IMR-90 (cell line): ENCODE measurements at regions not wholly inside any gene's neighbourhood (a gene's known extent, or its start where the extent isn't known, plus 50 kb on each side); places are given as distances from the start of the nearest gene placed in this dataset.
A peak's percentile ranks its signal among the peaks of the same experiment; 100 is the strongest.

Experiments
- ATAC-seq: fragments of 200-7000 bp; cut with Tn5 transposase; 2 replicates; pipeline ENCODE4 v1.9.1; 2020; ENCODE audit warnings: low read depth, mild to moderate bottlenecking, moderate library complexity
- BruUV-seq: library from RNA; stranded (reverse); fragments of 400-500 nt; replicated peaks from 2 replicates; lab custom pipeline; 2021; lab: Mats Ljungman, UMichigan
- CTCF ChIA-PET: fragments of 300-600 bp; formaldehyde crosslinking; extraction: SDS; loops from one replicate; lab custom pipeline; 2021; ENCODE audit warnings: antibody characterized with exemption; lab: Yijun Ruan, JAX
- POLR2A ChIA-PET: fragments of 300-600 bp; sonication (Branson Sonifier 250); formaldehyde crosslinking; loops from one replicate; lab custom pipeline; 2022; ENCODE audit warnings: antibody characterized with exemption; ENCODE audit not compliant: unreplicated experiment; lab: Charles Lee
- DNase-seq: peaks from one replicate; pipeline ENCODE4 v3.0.0; 2013
- H2AFZ ChIP-seq: replicated peaks from 2 replicates; pipeline ENCODE3; 2013; ENCODE audit warnings: low read length, mild to moderate bottlenecking; ENCODE audit not compliant: poor library complexity
- H2AK5ac ChIP-seq: 2 replicates; pipeline ENCODE4 v1.6.1; 2013; ENCODE audit warnings: low read depth, low read length, inconsistent platforms
- H2AK9ac ChIP-seq: replicated peaks from 2 replicates; pipeline ENCODE3; 2013; ENCODE audit warnings: mild to moderate bottlenecking, low read depth, low read length, moderate library complexity; ENCODE audit not compliant: poor library complexity
- H2BK120ac ChIP-seq: 2 replicates; pipeline ENCODE4 v1.6.1; 2013; ENCODE audit warnings: low read depth, low read length, inconsistent platforms
- H2BK15ac ChIP-seq: 3 replicates; pipeline ENCODE4 v1.6.1; 2013; ENCODE audit warnings: low read depth, low read length, inconsistent platforms
- H2BK20ac ChIP-seq: 2 replicates; pipeline ENCODE4 v1.6.1; 2013; ENCODE audit warnings: low read depth, mild to moderate bottlenecking, inconsistent platforms, low read length, moderate library complexity
- H2BK5ac ChIP-seq: 2 replicates; pipeline ENCODE4 v1.6.1; 2013; ENCODE audit warnings: mild to moderate bottlenecking, low read depth, low read length, inconsistent platforms; ENCODE audit not compliant: poor library complexity, severe bottlenecking
- H3K14ac ChIP-seq: replicated peaks from 2 replicates; pipeline ENCODE4 v1.6.1; 2013; ENCODE audit warnings: low read depth, low read length, inconsistent platforms
- H3K18ac ChIP-seq: 2 replicates; pipeline ENCODE4 v1.6.1; 2013; ENCODE audit warnings: low read depth, low read length, control low read depth
- H3K23ac ChIP-seq: 2 replicates; pipeline ENCODE4 v1.6.1; 2013; ENCODE audit warnings: low read depth, low read length, inconsistent platforms
- H3K27ac ChIP-seq: 2 replicates; pipeline ENCODE4 v1.5.1; 2013; ENCODE audit warnings: mild to moderate bottlenecking, control low read depth, low read length; ENCODE audit not compliant: insufficient read depth
- H3K27me3 ChIP-seq: 2 replicates; pipeline ENCODE4 v1.6.1; 2013; ENCODE audit warnings: low read length; ENCODE audit not compliant: control insufficient read depth, insufficient read depth
- H3K36me3 ChIP-seq: 2 replicates; pipeline ENCODE4 v1.6.1; 2013; ENCODE audit warnings: low read length, mixed read lengths; ENCODE audit not compliant: control insufficient read depth, insufficient read depth
- H3K4ac ChIP-seq: 2 replicates; pipeline ENCODE4 v1.6.1; 2013; ENCODE audit warnings: low read depth, low read length, inconsistent platforms
- H3K4me1 ChIP-seq: 2 replicates; pipeline ENCODE4 v1.6.1; 2013; ENCODE audit warnings: low read length, mixed read lengths; ENCODE audit not compliant: control insufficient read depth, insufficient read depth
- H3K4me2 ChIP-seq: 2 replicates; pipeline ENCODE4 v1.6.1; 2013; ENCODE audit warnings: low read depth, mild to moderate bottlenecking, control low read depth, low read length, moderate library complexity
- H3K4me3 ChIP-seq: 2 replicates; pipeline ENCODE4 v1.5.1; 2013; ENCODE audit warnings: low read depth, mild to moderate bottlenecking, control low read depth, low read length, moderate library complexity; ENCODE audit not compliant: insufficient read depth
- H3K56ac ChIP-seq: 2 replicates; pipeline ENCODE4 v1.6.1; 2013; ENCODE audit warnings: low read length, inconsistent platforms; ENCODE audit not compliant: insufficient read depth; ENCODE audit errors: extremely low read depth
- H3K79me1 ChIP-seq, 2 experiments: 2 replicates each; pipeline ENCODE4 v1.6.1; 2013; ENCODE audit warnings: low read length in 2 of 2, inconsistent platforms in 1 of 2, low read depth in 1 of 2
- H3K9ac ChIP-seq: 2 replicates; pipeline ENCODE4 v1.6.1; 2013; ENCODE audit warnings: low read depth, low read length, control low read depth
- H3K9me1 ChIP-seq: 2 replicates; pipeline ENCODE4 v1.6.1; 2013; ENCODE audit warnings: low read length, inconsistent platforms; ENCODE audit not compliant: insufficient read depth
- H3K9me3 ChIP-seq: 2 replicates; pipeline ENCODE4 v1.6.1; 2013; ENCODE audit warnings: low read length; ENCODE audit not compliant: control insufficient read depth, insufficient read depth
- H4K20me1 ChIP-seq: 2 replicates; pipeline ENCODE4 v1.6.1; 2013; ENCODE audit warnings: low read length, inconsistent platforms; ENCODE audit not compliant: insufficient read depth
- H4K5ac ChIP-seq: 2 replicates; pipeline ENCODE4 v1.6.1; 2013; ENCODE audit warnings: mild to moderate bottlenecking, low read depth, low read length, control low read depth
- H4K8ac ChIP-seq, 2 experiments: 2 replicates each; pipeline ENCODE4 v1.6.1; 2013; ENCODE audit warnings: low read depth in 2 of 2, low read length in 2 of 2, control low read depth in 1 of 2, inconsistent platforms in 1 of 2
- H4K91ac ChIP-seq: 2 replicates; pipeline ENCODE4 v1.6.1; 2013; ENCODE audit warnings: low read depth, low read length, inconsistent platforms; ENCODE audit not compliant: insufficient read depth
- NFE2L2 ChIP-seq: fragments of 150-350 bp; IDR thresholded peaks from 2 replicates; pipeline ENCODE4 v1.6.1; 2016; ENCODE audit warnings: low read depth, mild to moderate bottlenecking, low read length
- POLR2A ChIP-seq: IDR thresholded peaks from 2 replicates; pipeline ENCODE4 v1.6.1; 2012; ENCODE audit warnings: mild to moderate bottlenecking, low read depth, low read length
- RAD21 ChIP-seq: IDR thresholded peaks from 2 replicates; pipeline ENCODE4 v1.6.1; 2012; ENCODE audit warnings: low read length, improper control_type of control experiment
- SMC3 ChIP-seq: fragments of 150-350 bp; IDR thresholded peaks from 2 replicates; pipeline ENCODE4 v1.6.1; 2016; ENCODE audit warnings: low read depth, mild to moderate bottlenecking, antibody characterized with exemption, low read length, moderate library complexity
- WGBS, 2 experiments: methylation state at CpG; one replicate each; pipeline versions ENCODE4 v1.1.5 to v1.1.7; 2013; ENCODE audit warnings: missing lambda C conversion rate in 2 of 2; ENCODE audit not compliant: insufficient read length in 1 of 2; ENCODE audit errors: extremely low coverage in 2 of 2; 5-methylcytosine and 5-hydroxymethylcytosine counted together
- dilution Hi-C: fragments of 300-500 bp; cut with HindIII; formaldehyde crosslinking; loops from one replicate; pipeline ENCODE4 v1.14.3; 2018; ENCODE audit warnings: low sequenced_read_pairs; ENCODE audit not compliant: unreplicated experiment
- in situ Hi-C: fragments of 300-500 bp; cut with MboI; formaldehyde crosslinking; loops from 3 replicates; pipeline ENCODE4 v1.14.3; 2019; ENCODE audit warnings: low sequenced_read_pairs, inconsistent platforms, mixed read lengths
- intact Hi-C: fragments of 100-400 bp; cut with micrococcal nuclease; formaldehyde crosslinking; loops from 2 replicates; pipeline ENCODE4 v1.10.0; 2022
- TF ChIP-seq, protein P1 (sequence below): conservative IDR thresholded peaks from 2 replicates; pipeline ENCODE4 v1.5.1; 2012; ENCODE audit warnings: mild to moderate bottlenecking, low read depth, low read length, improper control_type of control experiment
- TF ChIP-seq, protein P2 (sequence below): fragments of 150-350 bp; IDR thresholded peaks from 2 replicates; pipeline ENCODE4 v1.6.1; 2016; ENCODE audit warnings: low read depth, mild to moderate bottlenecking, low read length, moderate library complexity, borderline replicate concordance

GRCh38 chr18:67217551-67218166 lies 298.9 kb downstream of the DSEL start:
- no peak overlapping the region for H4K5ac ChIP-seq
- H3K4ac ChIP-seq, result no peak overlapping the region
- H4K91ac ChIP-seq, result no peak overlapping the region
- no peaks in the 10 kb centered on the region for H3K79me1 ChIP-seq
- ChIA-PET CTCF (interaction anchor here (0.6 kb wide), 1 partner anchor 479 kb away, joined by 3 read pairs; no protein-coding TSS in a partner anchor), POLR2A (no interaction called here)
- no peak overlapping the region for H2BK20ac ChIP-seq
- no peaks in the 10 kb centered on the region for H3K36me3 ChIP-seq
- H2BK120ac ChIP-seq, result peak overlapping the region; percentile 33; the same call in 1 of the 2 replicates
- no CpG with 5 or more reads among the region's 7 CpGs for WGBS, 2 experiments
- no peak overlapping the region for H3K23ac ChIP-seq
- no peak overlapping the region for H2BK5ac ChIP-seq
- no peak overlapping the region for H2AK9ac ChIP-seq
- H3K9me1 ChIP-seq, result no peaks in the 10 kb centered on the region
- in situ Hi-C loops, result loop anchor here (5.0 kb wide), 2 partner anchors 295 to 1445 kb away; no protein-coding TSS in a partner anchor
- H3K27me3 ChIP-seq, result no peaks in the 10 kb centered on the region
- H2BK15ac ChIP-seq, result no peak overlapping the region
- H2AK5ac ChIP-seq, result no peak overlapping the region
- no peak overlapping the region for H4K8ac ChIP-seq
- H3K4me3 ChIP-seq, result no peak overlapping the region
- no peak overlapping the region for H3K18ac ChIP-seq
- DNase-seq (peak; percentile 78), ATAC-seq (peak; percentile 95)
- H3K56ac ChIP-seq, result no peak overlapping the region
- H3K4me2 ChIP-seq, result no peak overlapping the region
- 0 out of 2 replicates have a peak, but pooled peaks cover 1% of the 10 kb centered on the region for H3K9me3 ChIP-seq
- H4K20me1 ChIP-seq, result no peaks in the 10 kb centered on the region
- H3K14ac ChIP-seq, result no peak overlapping the region
- dilution Hi-C loops, result no loop called here
- no peaks in the 10 kb centered on the region for H3K4me1 ChIP-seq
- TF ChIP-seq NFE2L2 (no peak), RAD21 (peak; percentile 94), SMC3 (peak; percentile 98), POLR2A (0 out of 2 replicates have a peak, but pooled peaks have one; percentile 32)
- TF ChIP-seq, protein P1, sequence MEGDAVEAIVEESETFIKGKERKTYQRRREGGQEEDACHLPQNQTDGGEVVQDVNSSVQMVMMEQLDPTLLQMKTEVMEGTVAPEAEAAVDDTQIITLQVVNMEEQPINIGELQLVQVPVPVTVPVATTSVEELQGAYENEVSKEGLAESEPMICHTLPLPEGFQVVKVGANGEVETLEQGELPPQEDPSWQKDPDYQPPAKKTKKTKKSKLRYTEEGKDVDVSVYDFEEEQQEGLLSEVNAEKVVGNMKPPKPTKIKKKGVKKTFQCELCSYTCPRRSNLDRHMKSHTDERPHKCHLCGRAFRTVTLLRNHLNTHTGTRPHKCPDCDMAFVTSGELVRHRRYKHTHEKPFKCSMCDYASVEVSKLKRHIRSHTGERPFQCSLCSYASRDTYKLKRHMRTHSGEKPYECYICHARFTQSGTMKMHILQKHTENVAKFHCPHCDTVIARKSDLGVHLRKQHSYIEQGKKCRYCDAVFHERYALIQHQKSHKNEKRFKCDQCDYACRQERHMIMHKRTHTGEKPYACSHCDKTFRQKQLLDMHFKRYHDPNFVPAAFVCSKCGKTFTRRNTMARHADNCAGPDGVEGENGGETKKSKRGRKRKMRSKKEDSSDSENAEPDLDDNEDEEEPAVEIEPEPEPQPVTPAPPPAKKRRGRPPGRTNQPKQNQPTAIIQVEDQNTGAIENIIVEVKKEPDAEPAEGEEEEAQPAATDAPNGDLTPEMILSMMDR, result peak; percentile 86
- TF ChIP-seq, protein P2, sequence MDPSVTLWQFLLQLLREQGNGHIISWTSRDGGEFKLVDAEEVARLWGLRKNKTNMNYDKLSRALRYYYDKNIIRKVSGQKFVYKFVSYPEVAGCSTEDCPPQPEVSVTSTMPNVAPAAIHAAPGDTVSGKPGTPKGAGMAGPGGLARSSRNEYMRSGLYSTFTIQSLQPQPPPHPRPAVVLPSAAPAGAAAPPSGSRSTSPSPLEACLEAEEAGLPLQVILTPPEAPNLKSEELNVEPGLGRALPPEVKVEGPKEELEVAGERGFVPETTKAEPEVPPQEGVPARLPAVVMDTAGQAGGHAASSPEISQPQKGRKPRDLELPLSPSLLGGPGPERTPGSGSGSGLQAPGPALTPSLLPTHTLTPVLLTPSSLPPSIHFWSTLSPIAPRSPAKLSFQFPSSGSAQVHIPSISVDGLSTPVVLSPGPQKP, result no peak
- no peak overlapping the region for H3K9ac ChIP-seq
- intact Hi-C loops, result loop anchor here (1.0 to 10.0 kb wide), 9 partner anchors 145 to 1517 kb away; partner anchors contain the start of gene DSEL
- no TSS peak for BruUV-seq
- H3K27ac ChIP-seq, result no peak overlapping the region
- H2AFZ ChIP-seq, result no peak overlapping the region
